Lower leg skin (tissue), 4 donors: ENCODE measurements at regions not wholly inside any gene's neighbourhood (a gene's known extent, or its start where the extent isn't known, plus 50 kb on each side); places are given as distances from the start of the nearest gene placed in this dataset.

ENCODE experiments used
- DNase-seq, 2 donors: peaks; one replicate each; pipeline ENCODE4 v3.0.0-alpha.2; 2019; ENCODE audit warnings: low spot score in 2 of 2
- H3K4me3 ChIP-seq: fragments of 200-600 bp; sonication (generic); 2 replicates; pipeline ENCODE4 v1.5.1; 2017; ENCODE audit warnings: mild to moderate bottlenecking, low read depth; ENCODE audit not compliant: poor library complexity, severe bottlenecking
- CTCF ChIP-seq, 3 donors: fragments of 450-650 bp; IDR thresholded peaks; one replicate each; pipeline ENCODE4 v1.5.1; 2016; ENCODE audit warnings: antibody characterized with exemption in 3 of 3, mild to moderate bottlenecking in 3 of 3, moderate library complexity in 2 of 3
- POLR2A ChIP-seq, 2 donors: fragments of 450-650 bp; IDR thresholded peaks; one replicate each; pipeline ENCODE4 v1.6.1; 2016 to 2017; ENCODE audit warnings: antibody characterized with exemption in 2 of 2, mild to moderate bottlenecking in 1 of 2, moderate library complexity in 1 of 2
- WGBS, 2 donors: methylation state at CpG; one replicate each; pipeline ENCODE4 v1.1.5; 2018; 5-methylcytosine and 5-hydroxymethylcytosine counted together
- intact Hi-C: fragments of 100-400 bp; cut with DNase I; formaldehyde crosslinking; loops from one replicate; pipeline ENCODE4 v1.15.0; 2023; ENCODE audit warnings: low total_unique reads

- no peak overlapping the region for H3K4me3 ChIP-seq
- intact Hi-C loops = no loop called here
- no peak for DNase-seq
- TF ChIP-seq POLR2A (IDR thresholded peaks at IDR 0.05) (no peak), CTCF (IDR thresholded peaks at IDR 0.05) (no peak)
Observed at GRCh38 chrX:97763391-97763790, 879.7 kb downstream of the RPA4 start.

- intact Hi-C loops = no loop called here
- no peak for DNase-seq
- TF ChIP-seq CTCF (IDR thresholded peaks at IDR 0.05) (no peak), POLR2A (IDR thresholded peaks at IDR 0.05) (no peak)
- 0% methylated on average over 1 of the region's 1 CpG for WGBS, 2 donors
- no peak overlapping the region for H3K4me3 ChIP-seq
Observed at GRCh38 chrX:97763981-97764380, 880.3 kb downstream of the RPA4 start.

GRCh38 chrX:97766501-97767095 lies 882.9 kb downstream of the RPA4 start:
- intact Hi-C loops = no loop called here
- WGBS, 2 donors = 75 to 78% methylated on average over 5 of the region's 5 CpGs

GRCh38 chrX:97787311-97787710 lies 903.6 kb downstream of the RPA4 start:
- TF ChIP-seq CTCF (IDR thresholded peaks at IDR 0.05) (no peak), POLR2A (IDR thresholded peaks at IDR 0.05) (no peak)
- 98% methylated on average over 2 of the region's 2 CpGs for WGBS, 2 donors
- intact Hi-C loops = no loop called here
- DNase-seq = no peak
- no peak overlapping the region for H3K4me3 ChIP-seq

More at GRCh38 chrX:97766501-97767095, 882.9 kb downstream of the RPA4 start:
- no peak overlapping the region for H3K4me3 ChIP-seq
- TF ChIP-seq POLR2A (IDR thresholded peaks at IDR 0.05) = no peak
- TF ChIP-seq CTCF (IDR thresholded peaks at IDR 0.05) = no peak
- DNase-seq = no peak

- H3K4me3 ChIP-seq = no peak overlapping the region
- TF ChIP-seq POLR2A (IDR thresholded peaks at IDR 0.05) (no peak), CTCF (IDR thresholded peaks at IDR 0.05) (no peak)
- DNase-seq = no peak
- 72 to 98% methylated on average over 2 of the region's 2 CpGs for WGBS, 2 donors
- intact Hi-C loops = no loop called here
Observed at GRCh38 chrX:97787849-97788248, 904.1 kb downstream of the RPA4 start.

GRCh38 chrX:97790850-97791249 lies 907.1 kb downstream of the RPA4 start:
- 75 to 83% methylated on average over 1 of the region's 1 CpG for WGBS, 2 donors
- DNase-seq = no peak
- TF ChIP-seq CTCF (IDR thresholded peaks at IDR 0.05) = no peak
- TF ChIP-seq POLR2A (IDR thresholded peaks at IDR 0.05) = no peak
- intact Hi-C loops = no loop called here
- no peak overlapping the region for H3K4me3 ChIP-seq
